Uterus (tissue), 3 donors: ENCODE measurements at regions not wholly inside any gene's neighbourhood (a gene's known extent, or its start where the extent isn't known, plus 50 kb on each side); places are given as distances from the start of the nearest gene placed in this dataset.

Experiments used
- DNase-seq, 2 donors: peaks; one replicate each; pipeline ENCODE4 v3.0.0-alpha.2; 2019 to 2020
- H3K27ac ChIP-seq, 2 donors: fragments of 200-600 bp; sonication (generic); 1 replicate in 1 of 2; 2 replicates in 1 of 2; pipeline ENCODE4 v1.5.1; 2016 to 2018
- H3K27me3 ChIP-seq, 2 donors: fragments of 200-600 bp; sonication (generic); one replicate each; pipeline ENCODE4 v1.5.1; 2018 to 2019; ENCODE audit warnings: control low read depth in 1 of 2
- H3K36me3 ChIP-seq, 2 donors: fragments of 200-600 bp; sonication (generic); one replicate each; pipeline ENCODE4 v1.5.1; 2019; ENCODE audit warnings: control low read depth in 1 of 2
- H3K4me1 ChIP-seq, 2 donors: fragments of 200-600 bp; sonication (generic); one replicate each; pipeline ENCODE4 v1.5.1; 2018 to 2019; ENCODE audit warnings: control low read depth in 1 of 2
- H3K4me3 ChIP-seq, 2 donors: fragments of 200-600 bp; sonication (generic); 1 replicate in 1 of 2; 2 replicates in 1 of 2; pipeline ENCODE4 v1.5.1; 2018 to 2019; ENCODE audit warnings: mild to moderate bottlenecking in 1 of 2
- H3K9me3 ChIP-seq, 2 donors: fragments of 200-600 bp; sonication (generic); one replicate each; pipeline ENCODE4 v1.5.1; 2019; ENCODE audit warnings: control low read depth in 1 of 2
- POLR2A ChIP-seq, 2 donors: fragments of 450-650 bp; IDR thresholded peaks; one replicate each; pipeline ENCODE4 v1.6.1; 2016; ENCODE audit warnings: antibody characterized with exemption in 2 of 2, mild to moderate bottlenecking in 1 of 2, moderate library complexity in 1 of 2
- intact Hi-C: fragments of 100-400 bp; cut with DNase I; formaldehyde crosslinking; loops from one replicate; pipeline ENCODE4 v1.15.1; 2023; ENCODE audit warnings: low total_unique reads
- TF ChIP-seq, protein P1 (sequence below), 4 experiments: fragments of 200-600 bp in 2 of 4; fragments of 450-650 bp in 2 of 4; sonication (generic) in 2 of 4; IDR thresholded peaks; one replicate each; pipeline ENCODE4 v1.5.1; 2016 to 2019; ENCODE audit warnings: antibody characterized with exemption in 4 of 4, mild to moderate bottlenecking in 2 of 4, moderate library complexity in 1 of 4
- donor health status: DM: yes; HTN: yes; CAD: no.

GRCh38 chr1:188463919-188464318, 1635.2 kb downstream of the PLA2G4A start:
- no peak for DNase-seq
- Histone ChIP-seq H3K4me3 (no peak overlapping the region), H3K4me1 (no peaks in the 10 kb centered on the region), H3K9me3 (no peaks in the 10 kb centered on the region), H3K36me3 (no peaks in the 10 kb centered on the region), H3K27me3 (no peaks in the 10 kb centered on the region), H3K27ac (no peak overlapping the region)
- intact Hi-C loops = no loop called here
- TF ChIP-seq POLR2A (IDR thresholded peaks at IDR 0.05) = no peak
- TF ChIP-seq, protein P1, sequence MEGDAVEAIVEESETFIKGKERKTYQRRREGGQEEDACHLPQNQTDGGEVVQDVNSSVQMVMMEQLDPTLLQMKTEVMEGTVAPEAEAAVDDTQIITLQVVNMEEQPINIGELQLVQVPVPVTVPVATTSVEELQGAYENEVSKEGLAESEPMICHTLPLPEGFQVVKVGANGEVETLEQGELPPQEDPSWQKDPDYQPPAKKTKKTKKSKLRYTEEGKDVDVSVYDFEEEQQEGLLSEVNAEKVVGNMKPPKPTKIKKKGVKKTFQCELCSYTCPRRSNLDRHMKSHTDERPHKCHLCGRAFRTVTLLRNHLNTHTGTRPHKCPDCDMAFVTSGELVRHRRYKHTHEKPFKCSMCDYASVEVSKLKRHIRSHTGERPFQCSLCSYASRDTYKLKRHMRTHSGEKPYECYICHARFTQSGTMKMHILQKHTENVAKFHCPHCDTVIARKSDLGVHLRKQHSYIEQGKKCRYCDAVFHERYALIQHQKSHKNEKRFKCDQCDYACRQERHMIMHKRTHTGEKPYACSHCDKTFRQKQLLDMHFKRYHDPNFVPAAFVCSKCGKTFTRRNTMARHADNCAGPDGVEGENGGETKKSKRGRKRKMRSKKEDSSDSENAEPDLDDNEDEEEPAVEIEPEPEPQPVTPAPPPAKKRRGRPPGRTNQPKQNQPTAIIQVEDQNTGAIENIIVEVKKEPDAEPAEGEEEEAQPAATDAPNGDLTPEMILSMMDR (IDR thresholded peaks at IDR 0.05) = no peak

- TF ChIP-seq POLR2A (IDR thresholded peaks at IDR 0.05) = no peak
- TF ChIP-seq, protein P1 (IDR thresholded peaks at IDR 0.05) = no peak
- Histone ChIP-seq H3K9me3 (no peaks in the 10 kb centered on the region), H3K36me3 (no peaks in the 10 kb centered on the region), H3K4me1 (no peaks in the 10 kb centered on the region), H3K27me3 (no peaks in the 10 kb centered on the region), H3K4me3 (no peak overlapping the region), H3K27ac (no peak overlapping the region)
- no peak for DNase-seq
- intact Hi-C loops = no loop called here
Measured at GRCh38 chr1:188466539-188466938, 1637.8 kb downstream of the PLA2G4A start.

- intact Hi-C loops = no loop called here
- Histone ChIP-seq H3K36me3 (no peaks in the 10 kb centered on the region), H3K27ac (no peak overlapping the region), H3K9me3 (no peaks in the 10 kb centered on the region), H3K4me1 (no peaks in the 10 kb centered on the region), H3K4me3 (no peak overlapping the region), H3K27me3 (no peaks in the 10 kb centered on the region)
- DNase-seq = no peak
- TF ChIP-seq, protein P1 (IDR thresholded peaks at IDR 0.05) = no peak
- no peak for TF ChIP-seq POLR2A (IDR thresholded peaks at IDR 0.05)
Measured at GRCh38 chr1:188476606-188477005, 1647.9 kb downstream of the PLA2G4A start.

DNA sequence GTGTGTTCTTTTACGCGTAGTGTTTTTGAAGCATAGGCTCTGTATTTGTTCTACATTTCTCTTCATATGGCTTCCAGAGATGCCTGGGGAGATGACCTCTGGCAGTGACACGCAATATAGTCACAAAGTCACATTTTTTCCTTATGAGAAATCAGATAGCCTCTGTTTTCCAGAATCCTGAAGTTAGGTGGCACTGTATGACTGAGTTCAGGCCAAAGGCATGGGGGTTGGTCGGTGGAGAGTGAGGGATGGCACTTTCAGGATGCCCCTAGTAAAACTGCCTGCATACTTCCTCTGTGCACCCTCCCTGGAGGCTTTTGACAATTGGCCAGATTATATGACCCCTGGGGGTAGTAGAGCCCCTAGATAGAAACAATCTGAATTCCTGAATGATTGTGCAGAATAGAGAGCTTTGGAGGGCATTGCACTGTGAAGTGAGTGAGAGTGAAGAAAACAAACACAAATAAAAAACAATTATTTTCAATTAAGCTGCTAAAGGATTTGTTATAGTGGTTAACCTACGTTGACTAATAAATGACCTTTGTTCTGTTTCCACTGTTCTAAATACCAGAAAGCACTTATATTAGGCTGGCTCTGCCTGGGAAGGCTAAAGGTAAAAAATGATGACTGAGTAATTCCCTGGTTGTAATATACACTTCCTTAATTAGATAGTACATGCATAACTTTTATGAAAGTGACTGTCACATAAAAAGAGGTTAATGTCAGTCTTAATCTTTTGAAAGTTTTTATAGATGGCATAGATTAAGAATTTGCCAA, 1660.8 kb downstream of the PLA2G4A start:
- H3K36me3 ChIP-seq = no peaks in the 10 kb centered on the region
- no peaks in the 10 kb centered on the region for H3K4me1 ChIP-seq
- H3K9me3 ChIP-seq = no peaks in the 10 kb centered on the region
- DNase-seq = no peak
- H3K4me3 ChIP-seq = no peak overlapping the region
- H3K27me3 ChIP-seq = no peaks in the 10 kb centered on the region
- no peak overlapping the region for H3K27ac ChIP-seq
- TF ChIP-seq POLR2A (IDR thresholded peaks at IDR 0.05) = no peak
- TF ChIP-seq, protein P1 (IDR thresholded peaks at IDR 0.05) = no peak
- intact Hi-C loops = no loop called here

DNA sequence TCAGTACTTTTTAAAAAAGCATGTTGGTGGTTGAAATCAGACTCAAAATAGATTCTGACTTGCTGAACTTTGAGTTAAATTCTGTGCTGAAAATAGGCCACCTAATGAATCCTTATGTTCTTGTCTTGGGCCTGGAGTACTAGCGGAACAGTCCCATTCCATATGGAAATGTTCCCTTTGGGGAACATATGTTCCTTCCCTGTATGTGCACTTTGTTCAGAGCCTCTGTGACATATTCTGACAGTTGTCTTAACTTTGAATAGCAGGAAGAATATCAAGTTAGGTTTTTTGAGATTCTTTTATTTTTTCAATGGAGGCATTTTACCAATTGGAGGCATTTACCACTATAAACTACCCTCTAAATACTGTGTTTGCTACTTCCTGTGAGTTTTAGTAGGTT, 1667.8 kb downstream of the PLA2G4A start:
- no peak for TF ChIP-seq POLR2A (IDR thresholded peaks at IDR 0.05)
- TF ChIP-seq, protein P1 (IDR thresholded peaks at IDR 0.05) = no peak
- Histone ChIP-seq H3K27ac (no peak overlapping the region), H3K36me3 (no peaks in the 10 kb centered on the region), H3K27me3 (no peaks in the 10 kb centered on the region), H3K9me3 (peaks cover 0 to 6% of the 10 kb centered on the region in 2 donors), H3K4me1 (no peaks in the 10 kb centered on the region), H3K4me3 (no peak overlapping the region)
- intact Hi-C loops = no loop called here
- DNase-seq = no peak
